ENCODE measurements at regions not wholly inside any gene's neighbourhood (a gene's known extent, or its start where the extent isn't known, plus 50 kb on each side); places are given as distances from the start of the nearest gene placed in this dataset.

- no peaks in the 10 kb centered on the region for H3K27me3 ChIP-seq (ENCODE audit: insufficient read depth)
- no peak overlapping the region for H3K27ac ChIP-seq (ENCODE audit: low read depth)
- Mint-ChIP-seq H3K4me1 (peaks cover 7% of the 10 kb centered on the region), H3K36me3 (ENCODE audit: low read depth) (no peaks in the 10 kb centered on the region), H3K27me3 (ENCODE audit: insufficient read depth, low read depth, poor library complexity) (peaks cover 3% of the 10 kb centered on the region), H3K27ac (no peak overlapping the region), H3K9me3 (peaks cover 61% of the 10 kb centered on the region), H3K4me3 (no peak overlapping the region)
- H3K9me2 ChIP-seq (ENCODE audit: insufficient read depth), result peaks cover 12% of the 10 kb centered on the region; the same call in 1 of the 2 replicates
- TF ChIP-seq STAT1 (IDR thresholded peaks at IDR 0.05; ENCODE audit: unreplicated experiment) (no peak), CREB1 (CRISPR knock-in tag; IDR thresholded peaks at IDR 0.05; ENCODE audit: low read depth) (no peak), NANOG (IDR thresholded peaks at IDR 0.05; ENCODE audit: borderline replicate concordance) (no peak), EZH2phosphoT487 (IDR thresholded peaks at IDR 0.05; ENCODE audit: unreplicated experiment) (no peak), ZNF462 (CRISPR knock-in tag; IDR thresholded peaks at IDR 0.05) (no peak), EZH2 (IDR thresholded peaks at IDR 0.05; ENCODE audit: low read depth, unreplicated experiment) (no peak), JUNB (IDR thresholded peaks at IDR 0.05; ENCODE audit: unreplicated experiment) (no peak), ZNF331 (CRISPR knock-in tag; IDR thresholded peaks at IDR 0.05; ENCODE audit: low read depth) (no peak), ZNF114 (CRISPR knock-in tag; IDR thresholded peaks at IDR 0.05) (no peak)
- no peak overlapping the region for H3K4me2 ChIP-seq
- no peaks in the 10 kb centered on the region for H4K20me1 ChIP-seq (replicated peaks; ENCODE audit: insufficient read depth)
- H3K4me1 ChIP-seq (ENCODE audit: insufficient read depth), result peaks cover 7% of the 10 kb centered on the region; the same call in 1 of the 2 replicates
- no peak overlapping the region for H2AFZ ChIP-seq
- no peaks in the 10 kb centered on the region for H3F3A ChIP-seq (replicated peaks; ENCODE audit: low read depth)
- H3K36me3 ChIP-seq (ENCODE audit: insufficient read depth), result no peaks in the 10 kb centered on the region
- no peak overlapping the region for H3K4me3 ChIP-seq
- no peaks in the 10 kb centered on the region for H3K79me2 ChIP-seq (replicated peaks; ENCODE audit: insufficient read depth)
- ATAC-seq, result no peak
- DNase-seq (ENCODE audit: low spot score), result no peak
Observed at GRCh38 chr9:117860849-117861248, 156.6 kb downstream of the TLR4 start.

Measured in GM23338 (cell line).